GM18873 (cell line): ENCODE measurements at regions not wholly inside any gene's neighbourhood (a gene's known extent, or its start where the extent isn't known, plus 50 kb on each side); places are given as distances from the start of the nearest gene placed in this dataset.

Experiments
- ATAC-seq: cut with Tn5 transposase; IDR thresholded peaks from one replicate; pipeline ENCODE4 v1.9.1; 2021; ENCODE audit warnings: mild to moderate bottlenecking, moderate library complexity, moderate number of reproducible peaks; ENCODE audit not compliant: unreplicated experiment, low FRiP score

- ATAC-seq: no peak
Measured at GRCh38 chr6:97666889-97667288, 383.9 kb upstream of the MMS22L start.

DNA sequence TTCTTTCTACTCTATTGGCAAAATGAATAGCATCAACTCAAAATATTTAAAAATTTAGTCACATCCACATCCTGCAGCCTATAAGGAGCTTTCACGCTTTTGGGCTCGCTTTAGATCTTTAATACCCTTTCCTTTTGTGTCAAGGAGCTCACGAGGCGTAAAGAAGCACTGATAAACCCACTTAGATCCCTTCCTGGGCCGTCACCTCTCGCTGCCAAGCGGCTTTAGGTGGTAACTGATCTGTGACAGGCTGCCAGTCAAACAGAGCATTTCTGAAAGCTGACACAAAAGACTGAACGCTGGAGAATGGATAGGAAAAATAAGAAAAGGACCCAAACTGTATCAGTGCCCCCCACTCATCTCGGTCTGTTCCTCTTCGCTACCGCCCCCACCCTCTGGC, 385.7 kb upstream of the MMS22L start:
- no peak for ATAC-seq

- ATAC-seq: peak; percentile 100
Measured at GRCh38 chr6:97669191-97670031, 386.4 kb upstream of the MMS22L start.

DNA sequence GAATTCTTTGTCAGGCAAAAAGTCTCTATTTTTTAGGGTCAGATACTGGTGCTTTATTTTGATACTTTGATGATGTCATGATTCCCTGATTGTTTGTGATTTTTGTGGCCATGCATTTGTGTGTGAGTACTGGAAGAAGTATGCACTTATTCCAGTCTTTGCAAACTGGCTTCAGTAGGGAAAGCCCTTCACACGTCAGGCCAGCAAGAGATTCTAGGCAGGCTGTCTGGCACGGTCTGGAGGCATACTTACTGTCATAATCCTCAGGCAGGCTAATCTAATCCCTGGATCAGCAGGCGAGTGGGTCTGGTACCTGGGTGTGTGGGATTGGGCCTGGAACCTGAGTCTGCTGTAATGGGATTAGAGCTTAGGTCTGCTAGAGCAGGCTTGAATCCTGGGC, 391.8 kb upstream of the MMS22L start:
- no peak for ATAC-seq

GRCh38 chr6:97677626-97678025, 394.6 kb upstream of the MMS22L start:
- no peak for ATAC-seq

- no peak for ATAC-seq
Measured at GRCh38 chr6:97687916-97688315, 404.9 kb upstream of the MMS22L start.

DNA sequence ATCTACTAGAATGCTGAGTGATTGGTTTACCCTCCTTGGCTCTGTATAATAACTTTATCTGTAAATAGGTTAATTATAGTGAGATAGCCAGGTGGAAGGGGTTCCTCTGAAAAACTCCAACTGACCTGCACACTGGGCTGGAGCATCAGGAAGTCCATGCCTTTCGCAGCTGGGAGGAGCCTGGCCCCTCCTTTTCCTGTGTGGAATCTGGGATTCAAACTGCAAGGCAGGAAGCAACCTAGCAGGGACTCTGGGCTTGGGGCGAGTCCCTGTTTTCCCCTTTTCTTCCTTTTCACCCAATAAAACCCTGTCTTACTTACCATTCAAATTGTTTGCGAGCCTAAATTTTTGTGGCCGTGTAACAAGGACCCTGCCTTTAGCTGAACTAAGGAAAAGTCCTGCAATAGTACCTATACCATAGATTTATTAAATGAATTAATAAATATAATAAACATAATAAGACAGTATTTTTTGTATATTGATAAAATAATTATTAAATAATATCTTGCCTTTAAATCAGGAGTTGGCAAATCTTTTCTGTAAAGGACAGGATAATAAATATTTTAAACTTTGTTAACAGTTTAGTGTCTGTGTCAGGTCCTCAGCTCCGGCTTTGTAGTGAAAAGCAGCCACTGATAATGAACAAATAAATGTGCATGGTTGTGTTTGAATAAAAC, 406.2 kb upstream of the MMS22L start:
- ATAC-seq: no peak

- ATAC-seq: no peak
Measured at GRCh38 chr6:97697456-97697855, 414.4 kb upstream of the MMS22L start.

DNA sequence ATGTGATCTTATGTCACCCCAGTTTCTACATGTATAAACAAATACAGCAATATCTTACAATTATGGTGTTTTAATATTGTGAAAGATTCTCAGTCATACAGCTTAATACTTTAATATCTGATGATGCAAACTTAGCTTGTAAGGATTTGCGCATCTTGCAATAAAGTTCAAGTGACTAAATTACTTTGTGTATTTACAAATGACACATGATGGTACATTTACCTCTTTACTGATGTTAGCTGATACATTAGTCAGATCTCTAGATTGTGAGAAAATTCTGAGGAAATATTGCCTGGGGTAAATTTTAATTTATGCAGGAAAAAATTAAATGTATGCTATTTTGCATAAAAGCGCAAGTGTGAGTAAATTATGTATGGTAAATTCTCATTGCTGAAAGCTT, 418.8 kb upstream of the MMS22L start:
- no peak for ATAC-seq

GRCh38 chr6:97702248-97702647, 419.2 kb upstream of the MMS22L start:
- no peak for ATAC-seq

DNA sequence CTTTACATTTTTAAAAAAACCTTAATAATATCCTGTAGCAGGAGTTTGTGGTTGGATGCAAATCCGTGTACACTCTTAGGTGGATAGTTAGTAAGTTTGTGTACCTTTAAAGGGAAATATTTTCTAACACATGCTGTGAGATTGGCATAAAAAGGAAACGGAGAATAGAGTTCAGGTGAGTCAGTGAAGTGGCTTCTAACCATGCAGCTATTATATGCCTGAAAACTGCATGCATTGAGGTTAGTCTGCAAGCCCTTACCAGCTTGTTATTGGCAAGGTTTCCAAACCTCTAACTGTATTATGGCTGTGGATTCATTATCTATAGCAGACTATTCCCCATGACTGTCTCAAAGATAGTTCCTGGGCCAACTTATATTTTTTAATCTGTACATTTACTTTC, 420.6 kb upstream of the MMS22L start:
- ATAC-seq: no peak

- no peak for ATAC-seq
Measured at GRCh38 chr6:97705568-97705967, 422.6 kb upstream of the MMS22L start.

- no peak for ATAC-seq
Measured at GRCh38 chr6:97712751-97713150, 429.7 kb upstream of the MMS22L start.

DNA sequence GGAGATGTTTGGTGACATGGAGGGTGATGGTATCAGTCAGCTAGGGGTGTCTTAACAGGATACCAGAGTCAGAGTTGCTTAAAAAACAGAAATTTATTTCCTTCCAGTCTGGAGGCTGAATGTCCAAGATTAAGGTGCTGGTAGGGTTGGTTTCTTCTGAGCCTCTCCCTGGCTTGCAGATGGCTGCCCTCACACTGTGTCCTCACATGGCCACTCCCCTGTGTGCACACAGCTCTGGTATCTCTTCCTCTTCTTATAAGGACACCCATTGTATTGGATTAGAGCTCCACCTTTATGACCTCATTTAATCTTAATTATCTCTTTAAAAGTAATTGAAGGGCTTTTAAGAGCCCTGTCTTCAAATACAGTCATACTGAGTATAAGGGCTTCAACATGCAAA, 431.8 kb upstream of the MMS22L start:
- ATAC-seq: no peak

GRCh38 chr6:97717086-97717485, 434.1 kb upstream of the MMS22L start:
- ATAC-seq: no peak

DNA sequence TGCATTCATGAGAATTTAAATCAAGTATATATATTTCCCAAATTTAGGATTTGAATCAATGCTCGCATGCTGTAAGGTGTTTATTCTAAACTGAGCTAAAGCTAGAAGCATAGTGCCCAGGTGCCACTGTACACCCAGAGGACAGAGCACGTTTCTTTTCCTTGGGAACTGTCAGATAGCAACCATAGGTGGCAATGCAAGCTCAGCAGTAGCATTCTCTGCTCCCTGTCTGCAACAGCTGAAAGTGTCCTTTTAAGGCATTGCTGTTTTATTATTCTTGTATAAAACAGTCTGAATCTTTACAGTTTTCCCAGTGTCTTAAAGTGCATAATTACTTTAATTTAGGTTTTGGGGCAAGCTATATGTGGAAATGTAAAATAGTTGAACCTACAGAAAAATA, 443.4 kb upstream of the MMS22L start:
- ATAC-seq: no peak

DNA sequence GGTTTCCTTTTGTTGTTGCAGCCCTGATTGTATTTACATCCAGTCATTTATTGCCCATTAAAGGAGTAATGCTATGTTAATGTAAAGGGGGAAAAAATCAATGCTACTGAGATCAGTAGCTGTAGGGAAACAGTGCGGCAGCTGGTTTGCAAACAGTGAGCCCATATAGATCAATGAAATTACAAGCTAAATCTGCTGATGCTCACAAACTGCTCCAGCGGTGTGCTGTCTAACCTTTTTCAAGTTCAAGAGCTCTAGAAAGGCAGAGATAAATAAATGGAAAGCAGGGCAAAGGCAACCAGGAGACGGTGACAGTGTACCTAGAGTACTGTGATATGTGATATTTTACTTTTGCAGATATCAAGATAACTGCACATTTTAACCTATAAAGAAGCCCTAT, 449.0 kb upstream of the MMS22L start:
- no peak for ATAC-seq

GRCh38 chr6:97757575-97757974, 474.6 kb upstream of the MMS22L start:
- ATAC-seq: no peak

DNA sequence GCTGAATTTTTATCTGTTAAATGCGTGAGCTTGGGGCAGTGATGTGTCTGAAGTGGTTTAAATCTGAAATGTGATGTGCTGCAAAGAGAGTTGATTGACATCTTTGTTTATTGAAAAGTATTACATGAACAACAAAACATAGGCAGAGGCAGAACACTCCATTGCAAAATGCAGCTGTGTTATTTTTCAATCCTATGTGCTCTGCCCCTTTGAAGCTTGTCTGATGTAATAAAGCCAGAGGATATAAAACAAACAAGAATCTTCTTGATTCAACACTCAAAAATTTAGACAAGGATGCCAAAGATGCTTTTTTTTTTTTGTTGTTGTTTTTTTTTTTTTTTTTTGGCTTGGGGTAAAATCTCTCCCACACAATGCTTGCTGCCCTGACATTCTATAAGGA, 482.4 kb upstream of the MMS22L start:
- no peak for ATAC-seq

DNA sequence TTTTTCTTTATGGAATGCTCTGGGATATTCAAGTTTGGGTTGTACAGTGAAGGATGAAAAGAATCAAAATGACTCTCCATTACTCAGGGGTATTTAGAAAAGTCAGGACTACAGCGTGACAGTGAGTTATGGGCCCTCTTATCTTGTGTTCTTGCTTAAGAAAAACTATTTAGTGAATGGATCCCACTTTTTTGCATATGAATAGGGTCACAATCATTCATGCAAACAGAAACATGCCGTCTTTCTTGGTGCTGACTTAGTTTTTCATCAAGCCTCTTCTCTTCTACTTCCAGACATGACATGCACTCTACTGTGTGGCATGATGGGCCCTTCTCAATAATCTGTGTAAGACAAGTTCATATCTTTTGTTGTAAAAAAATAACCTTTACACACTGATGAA, 488.4 kb upstream of the MMS22L start:
- ATAC-seq: no peak

GRCh38 chr6:97775012-97775411, 492.0 kb upstream of the MMS22L start:
- no peak for ATAC-seq
